Epidermal melanocyte (primary cell): ENCODE measurements at regions not wholly inside any gene's neighbourhood (a gene's known extent, or its start where the extent isn't known, plus 50 kb on each side); places are given as distances from the start of the nearest gene placed in this dataset.
"Not testable (repeated sequence)": the region's sequence is repeated elsewhere in the genome, so short reads cannot be mapped to it uniquely, and the experiment has no call there.

Experiments used
- DNase-seq: peaks from one replicate; pipeline ENCODE4 v3.0.0; 2011; ENCODE audit warnings: low spot score; ENCODE audit not compliant: insufficient read length

GRCh38 chr7:33781796-33782195 lies 123.5 kb upstream of the BMPER start:
- DNase-seq: no peak

GRCh38 chr7:33784000-33784399 lies 121.3 kb upstream of the BMPER start:
- DNase-seq: no peak

GRCh38 chr7:33788531-33788930 lies 116.8 kb upstream of the BMPER start:
- no peak for DNase-seq

DNA sequence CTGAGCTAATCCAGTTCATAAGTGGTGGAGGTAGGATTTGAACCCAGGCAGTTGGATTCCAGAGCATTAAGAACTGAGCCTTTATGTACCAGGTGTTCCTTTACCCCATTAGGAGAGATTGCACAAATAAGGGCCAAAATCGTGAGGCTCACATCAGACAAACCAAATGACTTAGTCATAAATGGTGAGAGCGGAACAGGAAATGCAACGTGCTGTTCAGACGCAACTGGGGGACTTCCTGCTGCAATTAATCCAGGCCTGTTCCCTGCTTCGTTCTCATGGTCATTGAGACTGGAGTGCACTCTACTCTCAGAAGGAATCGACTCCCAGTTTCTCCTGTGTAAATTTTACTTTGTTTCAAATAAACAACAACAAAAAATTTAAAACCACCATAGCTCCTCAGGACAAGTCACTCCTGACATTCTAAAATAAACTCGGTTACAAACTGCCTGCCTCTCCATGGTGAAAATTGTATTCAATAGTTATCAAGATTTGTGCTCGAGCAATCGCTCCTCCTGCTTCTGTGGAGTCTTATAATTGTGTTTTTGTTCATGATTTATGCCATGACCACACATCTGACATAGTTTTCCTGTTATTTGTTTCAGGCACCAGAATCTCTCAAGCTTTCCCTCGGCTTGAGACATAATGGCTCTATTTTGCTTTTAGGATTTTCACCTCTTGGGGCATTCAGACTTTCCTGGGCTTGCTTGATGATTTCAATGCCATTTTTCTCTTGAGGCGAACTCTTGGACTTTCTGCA lies 115.3 kb upstream of the BMPER start:
- DNase-seq: no peak

GRCh38 chr7:33790746-33791145 lies 114.6 kb upstream of the BMPER start:
- no peak for DNase-seq

DNA sequence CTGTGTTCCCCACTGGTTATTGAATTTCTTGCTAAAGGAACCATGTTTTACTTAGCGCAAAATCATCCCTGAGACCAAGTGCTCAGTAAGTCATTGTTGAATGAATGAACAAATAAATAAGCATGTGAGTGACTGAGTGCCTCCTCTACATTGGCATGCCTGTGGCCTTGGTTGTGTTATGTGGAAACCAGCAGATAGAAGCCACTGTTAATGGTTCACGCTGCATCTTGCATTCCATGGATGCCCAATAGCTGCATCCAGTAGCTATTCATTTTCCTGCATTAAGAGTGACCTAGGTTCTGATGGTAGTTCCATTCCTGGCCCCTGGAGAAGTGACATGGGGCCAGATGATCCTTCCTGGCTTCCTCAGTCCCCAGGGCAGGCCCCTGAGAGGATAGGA lies 113.3 kb upstream of the BMPER start:
- no peak for DNase-seq

GRCh38 chr7:33792547-33793105 lies 112.7 kb upstream of the BMPER start:
- no peak for DNase-seq

DNA sequence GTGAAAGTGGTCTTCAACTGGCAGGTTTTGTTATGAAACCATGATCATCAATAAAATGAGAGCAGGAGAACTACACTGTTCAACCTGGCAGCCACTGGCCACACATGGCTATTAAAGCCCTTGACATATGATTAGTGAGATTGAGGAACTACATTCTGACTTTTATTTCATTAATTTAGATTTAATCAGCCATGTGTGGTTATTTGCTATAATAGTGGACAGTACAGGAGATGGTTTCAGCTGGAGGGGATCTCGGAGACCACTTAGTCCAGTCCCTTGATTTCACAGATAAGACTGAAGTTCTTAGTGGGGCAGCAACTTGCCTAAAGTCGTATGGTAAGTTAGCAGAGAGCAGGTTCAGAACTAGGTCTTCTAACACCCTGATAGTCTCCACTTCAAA lies 111.7 kb upstream of the BMPER start:
- no peak for DNase-seq

DNA sequence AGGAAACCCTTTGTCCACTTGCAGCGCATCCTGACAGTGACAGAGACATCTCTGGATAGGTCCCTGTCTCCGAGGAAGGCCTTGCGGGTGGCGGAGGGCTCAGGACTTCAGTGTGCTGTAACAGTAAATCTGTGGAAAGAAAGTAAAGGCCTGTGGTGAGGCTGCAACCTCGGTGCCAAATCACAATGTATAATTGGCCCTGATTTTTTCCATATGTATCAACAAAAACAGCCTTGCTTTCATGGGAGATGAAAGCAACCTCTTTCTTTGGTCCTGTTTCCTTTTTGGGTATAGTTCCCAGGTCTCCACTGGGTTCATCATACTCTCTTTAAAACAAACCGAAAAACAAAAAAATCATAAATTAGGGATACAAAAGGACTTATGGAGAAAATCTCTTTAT lies 110.9 kb upstream of the BMPER start:
- no peak for DNase-seq

- DNase-seq: no peak
Observed at GRCh38 chr7:33794959-33795358, 110.4 kb upstream of the BMPER start.

DNA sequence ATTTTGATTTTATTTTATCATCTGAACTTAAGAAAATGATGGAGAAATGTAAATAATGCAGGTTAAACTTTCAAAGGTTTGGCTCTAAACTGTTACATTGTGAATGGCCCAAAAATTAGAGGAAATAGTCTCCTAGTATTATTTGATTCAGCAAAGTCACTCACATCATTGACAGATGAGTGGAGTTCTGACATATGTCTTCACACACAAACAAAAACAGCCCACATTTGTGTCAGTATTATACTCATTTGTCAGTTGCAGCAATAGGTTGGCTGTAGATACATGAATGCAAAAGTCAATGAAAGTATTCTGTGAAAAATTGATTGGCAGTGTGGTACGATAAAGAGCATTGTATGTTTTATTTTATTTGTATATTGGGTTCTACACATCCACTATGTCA lies 108.8 kb upstream of the BMPER start:
- no peak for DNase-seq

GRCh38 chr7:33797512-33797911 lies 107.8 kb upstream of the BMPER start:
- DNase-seq: not testable (repeated sequence)

DNA sequence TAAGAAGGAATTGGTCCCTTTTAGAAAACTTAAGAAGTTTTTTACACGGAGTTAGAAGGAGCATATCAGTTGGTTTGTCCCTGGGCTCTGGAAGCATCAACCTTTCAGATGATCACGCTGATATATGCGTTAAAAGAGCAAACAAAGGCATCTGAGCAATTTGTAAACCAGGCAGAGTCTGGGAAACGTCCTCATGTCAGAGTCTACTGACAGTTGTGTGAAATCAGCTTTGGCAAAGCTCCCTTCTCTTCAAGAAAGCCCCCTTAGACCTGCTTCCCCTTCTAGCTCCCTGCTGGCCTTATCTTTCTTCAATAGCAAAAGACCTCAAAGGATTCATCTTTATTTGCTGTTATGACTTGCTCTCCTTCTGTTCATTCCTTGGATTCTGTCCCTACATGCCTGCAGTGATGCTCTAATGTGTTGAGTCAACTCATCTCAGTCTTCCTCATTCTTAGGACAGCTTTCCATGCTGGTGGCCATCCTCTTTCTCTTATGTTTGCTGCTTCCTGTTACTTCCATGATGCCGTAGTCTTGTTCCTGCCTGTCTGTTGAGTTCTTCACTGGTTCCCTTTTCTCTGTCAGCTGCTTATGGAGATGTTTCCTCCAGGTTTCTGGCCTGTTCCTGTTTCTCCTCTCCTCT lies 106.5 kb upstream of the BMPER start:
- no peak for DNase-seq

DNA sequence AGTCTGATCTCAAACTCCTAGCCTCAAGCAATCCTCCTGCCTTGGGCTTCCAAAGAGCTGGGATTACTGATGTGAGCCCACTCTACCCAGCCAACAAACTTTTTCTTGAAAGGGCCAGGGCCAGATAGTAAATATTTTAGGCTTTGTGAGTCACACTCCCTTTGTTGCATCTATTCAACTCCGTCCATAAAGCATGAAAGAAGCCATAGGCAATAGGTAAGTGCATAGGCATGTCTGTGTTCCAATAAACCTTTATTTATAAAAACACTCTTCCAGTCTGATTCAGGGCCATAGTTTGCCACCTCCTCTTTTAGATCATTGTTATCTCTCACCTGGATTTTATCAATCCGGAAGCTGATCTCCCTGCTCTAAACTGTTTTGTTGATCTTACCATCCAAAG lies 105.6 kb upstream of the BMPER start:
- no peak for DNase-seq

GRCh38 chr7:33802600-33802999 lies 102.7 kb upstream of the BMPER start:
- DNase-seq: no peak

DNA sequence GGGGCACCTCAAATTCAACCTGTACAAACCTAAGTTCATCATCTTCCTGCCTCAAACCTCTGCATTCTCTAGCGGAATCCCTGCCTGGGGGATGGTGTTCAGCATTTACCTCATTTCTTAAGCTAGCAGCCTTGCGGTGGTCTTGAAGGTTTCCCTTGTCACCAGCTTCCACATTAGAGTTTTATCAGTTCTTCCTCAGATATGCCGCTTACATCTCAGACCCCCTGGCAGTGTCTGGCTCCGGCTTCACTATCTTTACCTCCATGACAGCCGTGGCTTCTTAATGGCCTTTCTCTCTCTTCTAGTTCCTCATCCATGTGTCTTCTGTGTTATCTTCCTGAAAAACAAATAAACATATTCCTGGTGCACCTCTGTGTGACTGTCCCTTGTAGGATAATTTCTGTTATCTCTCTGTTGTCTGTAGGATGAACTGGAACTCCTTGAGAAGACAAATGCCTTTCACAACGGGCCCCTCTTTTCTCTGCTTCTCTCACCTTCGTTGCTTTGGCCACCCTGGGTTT lies 101.1 kb upstream of the BMPER start:
- DNase-seq: no peak

DNA sequence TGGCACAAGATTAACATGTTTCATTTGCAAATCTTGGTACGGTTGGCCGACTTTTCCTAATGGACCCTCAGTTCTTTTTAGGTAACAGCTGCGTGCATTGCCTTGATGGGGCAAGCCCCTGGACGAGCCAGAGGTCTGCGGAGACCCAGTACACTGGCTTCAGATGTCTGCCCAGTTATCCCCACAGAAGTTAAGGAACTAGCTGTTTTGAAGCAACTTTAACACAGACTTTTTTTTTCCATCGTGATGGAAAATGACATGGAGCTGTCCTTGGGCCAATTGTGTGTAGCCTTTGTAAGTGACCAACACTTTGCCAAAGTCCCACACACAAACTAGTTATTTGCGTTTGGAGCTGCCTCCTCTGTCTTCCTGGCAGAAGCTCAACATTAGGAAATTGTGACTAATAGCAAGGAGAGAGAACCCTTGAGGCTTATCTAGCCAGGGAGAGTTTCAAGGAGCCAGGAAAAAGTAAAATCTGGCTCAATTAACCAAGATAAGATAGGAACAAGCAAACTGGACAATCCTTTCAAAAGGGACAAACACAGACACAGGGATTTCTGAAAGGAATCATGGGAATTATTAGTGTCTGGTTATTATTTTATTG lies 99.6 kb upstream of the BMPER start:
- no peak for DNase-seq

DNA sequence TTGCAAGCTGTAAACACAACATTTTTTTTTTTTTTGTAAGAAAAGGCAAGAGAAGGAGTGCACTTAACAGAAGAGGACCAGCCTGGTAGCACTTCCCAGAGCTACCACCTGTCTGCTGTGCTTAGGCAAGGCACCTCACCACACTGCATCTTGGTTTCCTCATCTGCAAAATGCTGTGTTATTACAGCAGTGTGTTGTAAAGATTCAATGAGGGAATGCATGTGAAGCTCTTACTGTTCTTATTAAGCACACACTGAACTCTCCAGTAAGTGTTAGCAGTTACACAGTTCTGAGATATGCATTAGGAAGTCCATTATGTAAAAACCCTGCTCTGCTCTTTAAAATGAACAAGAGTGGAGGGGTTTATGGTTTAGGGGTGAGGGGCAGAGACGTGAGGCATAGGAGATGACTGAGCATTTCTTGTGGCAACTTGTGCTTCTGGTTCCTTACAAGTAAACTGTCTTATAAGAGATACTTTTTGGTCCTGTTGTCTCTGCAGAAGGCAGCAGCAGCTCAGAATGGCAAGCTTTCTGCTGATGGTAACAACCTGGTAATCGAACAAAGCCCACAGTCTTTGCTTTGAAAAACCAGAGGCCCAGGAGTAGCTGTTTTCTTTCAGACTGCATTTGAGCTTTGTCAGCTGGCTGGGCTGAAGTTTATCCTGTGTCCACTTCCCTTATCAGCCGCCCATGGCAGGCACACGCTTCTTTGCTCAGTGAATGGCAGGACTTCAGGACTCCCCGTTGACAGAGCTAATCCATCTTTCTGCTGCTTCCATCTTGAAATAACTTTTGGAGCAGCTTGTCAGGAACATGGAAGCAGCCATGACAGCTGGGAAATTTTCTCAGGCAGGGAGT lies 98.8 kb upstream of the BMPER start:
- no peak for DNase-seq

DNA sequence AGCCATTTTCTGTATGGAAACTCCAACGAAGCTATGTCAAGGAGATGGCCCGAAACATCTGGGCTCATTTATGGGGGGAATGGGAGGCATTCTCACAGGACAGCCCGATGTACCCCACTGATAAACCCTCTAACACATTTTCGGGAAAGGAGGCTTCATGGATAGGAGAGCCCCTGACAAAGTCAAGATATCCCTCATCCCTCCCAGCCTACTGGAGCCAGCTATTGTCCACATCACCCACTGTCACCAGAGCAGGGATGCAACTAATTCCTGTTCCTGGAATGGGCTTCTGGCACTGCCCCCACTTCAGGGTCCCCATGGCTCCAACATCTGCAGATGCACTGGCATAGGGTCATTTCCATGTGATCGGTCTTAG lies 98.2 kb upstream of the BMPER start:
- no peak for DNase-seq

GRCh38 chr7:33807779-33808482 lies 97.4 kb upstream of the BMPER start:
- DNase-seq: no peak

DNA sequence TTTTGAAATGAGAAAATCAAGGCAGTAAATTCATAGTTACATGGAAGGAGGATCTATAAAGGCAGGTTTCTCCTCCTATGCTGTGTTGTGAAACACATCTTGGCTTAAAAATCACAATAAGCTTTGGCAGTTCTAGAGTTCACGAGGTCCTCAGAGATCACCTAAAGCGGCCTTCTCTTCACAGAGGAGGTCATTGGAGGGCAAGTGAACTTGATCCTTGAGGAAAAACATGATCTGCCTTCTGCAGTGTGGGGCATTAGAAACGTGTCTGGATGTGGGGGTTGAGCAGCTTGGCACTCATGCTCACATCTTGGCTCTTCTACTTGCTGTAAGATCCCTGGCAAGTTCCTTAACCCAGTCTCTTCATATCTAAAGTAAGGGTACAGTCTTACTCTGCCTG lies 96.1 kb upstream of the BMPER start:
- DNase-seq: no peak
